ENCODE measurements at regions not wholly inside any gene's neighbourhood (a gene's known extent, or its start where the extent isn't known, plus 50 kb on each side); places are given as distances from the start of the nearest gene placed in this dataset.

DNA sequence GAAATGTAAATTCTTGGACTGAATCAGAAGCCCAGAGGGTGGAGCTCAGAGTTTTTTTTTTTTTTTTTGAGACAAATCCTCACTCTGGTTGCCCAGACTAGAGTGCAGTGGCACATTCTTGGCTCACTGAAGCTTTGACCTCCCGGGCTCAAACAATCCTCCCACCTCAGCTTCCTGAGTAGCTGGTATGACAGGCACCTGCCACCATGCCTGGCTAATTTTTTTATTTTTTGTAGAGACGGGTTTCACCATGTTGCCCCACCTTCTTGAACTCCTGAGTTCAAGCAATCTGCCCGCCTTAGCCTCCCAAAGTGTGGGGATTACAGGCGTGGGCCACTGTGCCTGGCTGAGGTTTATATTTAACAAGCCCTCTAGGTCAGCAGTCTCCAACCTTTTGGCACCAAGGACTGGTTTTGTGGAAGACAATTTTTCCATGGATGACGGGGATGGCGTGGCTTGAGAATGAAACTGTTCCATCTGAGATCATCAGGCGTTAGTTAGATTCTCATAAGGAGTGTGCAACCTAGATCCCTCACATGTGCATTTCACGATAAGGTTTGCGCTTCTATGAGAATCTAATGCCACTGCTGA is 76.7 kb downstream of the FHIP1A start:
- no peaks in the 10 kb centered on the region for H3K27me3 ChIP-seq (ENCODE audit: control insufficient read depth in 4 of 4, insufficient read depth in 4 of 4, low read length in 3 of 4)
- H3K4me3 ChIP-seq (ENCODE audit: low read depth in 1 of 3, low read length in 3 of 3), result peak overlapping the region in 1 of 3 donors; percentile 16
- H3K27ac ChIP-seq (ENCODE audit: low read depth in 1 of 2, low read length in 2 of 2), result peak overlapping the region in 1 of 2 donors; percentile 27

DNA sequence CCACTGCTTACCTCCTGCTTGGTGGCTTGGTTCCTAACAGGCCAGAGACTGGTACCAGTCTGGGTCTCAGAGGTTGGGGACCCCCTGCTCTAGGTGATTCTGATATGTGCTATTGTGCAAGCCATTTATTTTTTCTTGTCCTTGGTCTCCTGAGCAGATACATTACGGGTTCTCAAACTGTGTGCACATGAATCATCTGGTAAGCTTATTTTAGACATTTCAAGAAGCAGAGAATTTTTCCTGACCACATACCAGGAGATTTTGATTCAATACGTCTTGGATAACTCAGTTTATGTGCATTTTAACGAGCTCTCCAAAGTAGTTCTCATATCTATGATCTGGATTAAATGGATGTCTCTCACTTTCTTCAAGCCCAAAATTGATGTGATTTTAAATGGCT is 77.2 kb downstream of the FHIP1A start:
- no peak overlapping the region for H3K9ac ChIP-seq (ENCODE audit: low read depth in 1 of 2, low read length in 2 of 2)
- no peak for TF ChIP-seq FOXA1 (IDR thresholded peaks at IDR 0.05)
- TF ChIP-seq, protein P1, sequence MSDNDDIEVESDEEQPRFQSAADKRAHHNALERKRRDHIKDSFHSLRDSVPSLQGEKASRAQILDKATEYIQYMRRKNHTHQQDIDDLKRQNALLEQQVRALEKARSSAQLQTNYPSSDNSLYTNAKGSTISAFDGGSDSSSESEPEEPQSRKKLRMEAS (IDR thresholded peaks at IDR 0.05), result no peak
- TF ChIP-seq, protein P2, sequence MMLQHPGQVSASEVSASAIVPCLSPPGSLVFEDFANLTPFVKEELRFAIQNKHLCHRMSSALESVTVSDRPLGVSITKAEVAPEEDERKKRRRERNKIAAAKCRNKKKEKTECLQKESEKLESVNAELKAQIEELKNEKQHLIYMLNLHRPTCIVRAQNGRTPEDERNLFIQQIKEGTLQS (IDR thresholded peaks at IDR 0.05), result no peak
- TF ChIP-seq, protein P3, sequence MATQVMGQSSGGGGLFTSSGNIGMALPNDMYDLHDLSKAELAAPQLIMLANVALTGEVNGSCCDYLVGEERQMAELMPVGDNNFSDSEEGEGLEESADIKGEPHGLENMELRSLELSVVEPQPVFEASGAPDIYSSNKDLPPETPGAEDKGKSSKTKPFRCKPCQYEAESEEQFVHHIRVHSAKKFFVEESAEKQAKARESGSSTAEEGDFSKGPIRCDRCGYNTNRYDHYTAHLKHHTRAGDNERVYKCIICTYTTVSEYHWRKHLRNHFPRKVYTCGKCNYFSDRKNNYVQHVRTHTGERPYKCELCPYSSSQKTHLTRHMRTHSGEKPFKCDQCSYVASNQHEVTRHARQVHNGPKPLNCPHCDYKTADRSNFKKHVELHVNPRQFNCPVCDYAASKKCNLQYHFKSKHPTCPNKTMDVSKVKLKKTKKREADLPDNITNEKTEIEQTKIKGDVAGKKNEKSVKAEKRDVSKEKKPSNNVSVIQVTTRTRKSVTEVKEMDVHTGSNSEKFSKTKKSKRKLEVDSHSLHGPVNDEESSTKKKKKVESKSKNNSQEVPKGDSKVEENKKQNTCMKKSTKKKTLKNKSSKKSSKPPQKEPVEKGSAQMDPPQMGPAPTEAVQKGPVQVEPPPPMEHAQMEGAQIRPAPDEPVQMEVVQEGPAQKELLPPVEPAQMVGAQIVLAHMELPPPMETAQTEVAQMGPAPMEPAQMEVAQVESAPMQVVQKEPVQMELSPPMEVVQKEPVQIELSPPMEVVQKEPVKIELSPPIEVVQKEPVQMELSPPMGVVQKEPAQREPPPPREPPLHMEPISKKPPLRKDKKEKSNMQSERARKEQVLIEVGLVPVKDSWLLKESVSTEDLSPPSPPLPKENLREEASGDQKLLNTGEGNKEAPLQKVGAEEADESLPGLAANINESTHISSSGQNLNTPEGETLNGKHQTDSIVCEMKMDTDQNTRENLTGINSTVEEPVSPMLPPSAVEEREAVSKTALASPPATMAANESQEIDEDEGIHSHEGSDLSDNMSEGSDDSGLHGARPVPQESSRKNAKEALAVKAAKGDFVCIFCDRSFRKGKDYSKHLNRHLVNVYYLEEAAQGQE (IDR thresholded peaks at IDR 0.05), result no peak
- no peak for TF ChIP-seq NR2F2 (IDR thresholded peaks at IDR 0.05)
- no peak for TF ChIP-seq TAF1 (conservative IDR thresholded peaks at IDR 0.05)
- TF ChIP-seq HNF4G (IDR thresholded peaks at IDR 0.05), result no peak
- TF ChIP-seq SP1 (IDR thresholded peaks at IDR 0.05), result no peak
- no peak for TF ChIP-seq RAD21 (IDR thresholded peaks at IDR 0.05)
- TF ChIP-seq GABPA (IDR thresholded peaks at IDR 0.05 in 1 of 2, conservative IDR thresholded peaks at IDR 0.05 in 1 of 2), result no peak
- TF ChIP-seq, protein P4, sequence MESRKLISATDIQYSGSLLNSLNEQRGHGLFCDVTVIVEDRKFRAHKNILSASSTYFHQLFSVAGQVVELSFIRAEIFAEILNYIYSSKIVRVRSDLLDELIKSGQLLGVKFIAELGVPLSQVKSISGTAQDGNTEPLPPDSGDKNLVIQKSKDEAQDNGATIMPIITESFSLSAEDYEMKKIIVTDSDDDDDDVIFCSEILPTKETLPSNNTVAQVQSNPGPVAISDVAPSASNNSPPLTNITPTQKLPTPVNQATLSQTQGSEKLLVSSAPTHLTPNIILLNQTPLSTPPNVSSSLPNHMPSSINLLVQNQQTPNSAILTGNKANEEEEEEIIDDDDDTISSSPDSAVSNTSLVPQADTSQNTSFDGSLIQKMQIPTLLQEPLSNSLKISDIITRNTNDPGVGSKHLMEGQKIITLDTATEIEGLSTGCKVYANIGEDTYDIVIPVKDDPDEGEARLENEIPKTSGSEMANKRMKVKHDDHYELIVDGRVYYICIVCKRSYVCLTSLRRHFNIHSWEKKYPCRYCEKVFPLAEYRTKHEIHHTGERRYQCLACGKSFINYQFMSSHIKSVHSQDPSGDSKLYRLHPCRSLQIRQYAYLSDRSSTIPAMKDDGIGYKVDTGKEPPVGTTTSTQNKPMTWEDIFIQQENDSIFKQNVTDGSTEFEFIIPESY (IDR thresholded peaks at IDR 0.05), result no peak
- no peak for TF ChIP-seq FOXA2 (IDR thresholded peaks at IDR 0.05)
- TF ChIP-seq YY1 (IDR thresholded peaks at IDR 0.05), result no peak
- TF ChIP-seq RXRA (IDR thresholded peaks at IDR 0.05), result no peak
- WGBS, result 87% methylated on average over 3 of the region's 3 CpGs
- no peaks in the 10 kb centered on the region for H3K9me3 ChIP-seq (ENCODE audit: control insufficient read depth in 4 of 4, low read length in 3 of 4)
- no peak for DNase-seq (ENCODE audit: low spot score)
- H3K27me3 ChIP-seq (ENCODE audit: control insufficient read depth in 4 of 4, insufficient read depth in 4 of 4, low read length in 3 of 4), result no peaks in the 10 kb centered on the region
- H3K36me3 ChIP-seq (ENCODE audit: control insufficient read depth in 4 of 4, insufficient read depth in 3 of 4, low read depth in 1 of 4, low read length in 3 of 4), result no peaks in the 10 kb centered on the region
- no peak overlapping the region for H3K27ac ChIP-seq (ENCODE audit: low read depth in 1 of 2, low read length in 2 of 2)
- peaks cover 2 to 12% (median 9%) of the 10 kb centered on the region in 4 donors for H3K4me1 ChIP-seq (ENCODE audit: control insufficient read depth in 4 of 4, insufficient read depth in 4 of 4, low read length in 3 of 4)
- H3K4me3 ChIP-seq (ENCODE audit: low read depth in 1 of 3, low read length in 3 of 3), result no peak overlapping the region

More for the DNA sequence above, 76.7 kb downstream of the FHIP1A start:
- H3K9me3 ChIP-seq (ENCODE audit: control insufficient read depth in 4 of 4, low read length in 3 of 4), result no peaks in the 10 kb centered on the region
- WGBS, result 60% methylated on average over 9 of the region's 9 CpGs
- H3K4me1 ChIP-seq (ENCODE audit: control insufficient read depth in 4 of 4, insufficient read depth in 4 of 4, low read length in 3 of 4), result peaks cover 2 to 12% (median 9%) of the 10 kb centered on the region in 4 donors
- no peak overlapping the region for H3K9ac ChIP-seq (ENCODE audit: low read depth in 1 of 2, low read length in 2 of 2)
- DNase-seq (ENCODE audit: low spot score), result no peak
- TF ChIP-seq EGR1 (IDR thresholded peaks at IDR 0.05; ENCODE audit: low read depth in 2 of 2) (no peak), RXRA (IDR thresholded peaks at IDR 0.05) (peak in 1 of 2 donors; percentile 41), FOXA1 (IDR thresholded peaks at IDR 0.05) (no peak), HNF4A (conservative IDR thresholded peaks at IDR 0.05) (peak; percentile 48 to 65), TAF1 (conservative IDR thresholded peaks at IDR 0.05) (no peak), RAD21 (IDR thresholded peaks at IDR 0.05) (no peak)
- TF ChIP-seq, protein P2 (IDR thresholded peaks at IDR 0.05), result no peak
- no peaks in the 10 kb centered on the region for H3K36me3 ChIP-seq (ENCODE audit: control insufficient read depth in 4 of 4, insufficient read depth in 3 of 4, low read depth in 1 of 4, low read length in 3 of 4)
